HG03571 (cell line): ENCODE measurements at regions not wholly inside any gene's neighbourhood (a gene's known extent, or its start where the extent isn't known, plus 50 kb on each side); places are given as distances from the start of the nearest gene placed in this dataset.
"Not testable (repeated sequence)": the region's sequence is repeated elsewhere in the genome, so short reads cannot be mapped to it uniquely, and the experiment has no call there.

Experiments
- ATAC-seq: cut with Tn5 transposase; IDR thresholded peaks from one replicate; pipeline ENCODE4 v1.9.1; 2021; ENCODE audit not compliant: unreplicated experiment

DNA sequence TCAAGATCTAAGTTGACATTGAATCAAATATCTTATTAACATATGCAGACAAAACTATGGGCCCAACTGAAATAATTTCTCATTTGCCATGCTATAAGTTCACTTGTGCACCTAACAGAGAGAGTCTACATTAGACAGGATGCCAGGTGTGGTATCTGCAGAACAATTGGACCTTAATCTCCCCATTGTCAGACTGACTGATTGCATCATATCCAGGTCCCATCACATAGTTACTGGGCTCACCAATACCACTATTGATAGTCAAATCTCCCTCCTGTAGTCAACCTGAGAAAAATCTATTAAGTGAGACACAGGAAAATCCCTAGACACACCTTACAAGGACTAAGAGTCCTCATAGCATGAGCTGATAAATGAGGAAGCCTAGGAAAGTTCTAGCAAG lies 156.0 kb upstream of the FRG1 start:
- no peak for ATAC-seq

DNA sequence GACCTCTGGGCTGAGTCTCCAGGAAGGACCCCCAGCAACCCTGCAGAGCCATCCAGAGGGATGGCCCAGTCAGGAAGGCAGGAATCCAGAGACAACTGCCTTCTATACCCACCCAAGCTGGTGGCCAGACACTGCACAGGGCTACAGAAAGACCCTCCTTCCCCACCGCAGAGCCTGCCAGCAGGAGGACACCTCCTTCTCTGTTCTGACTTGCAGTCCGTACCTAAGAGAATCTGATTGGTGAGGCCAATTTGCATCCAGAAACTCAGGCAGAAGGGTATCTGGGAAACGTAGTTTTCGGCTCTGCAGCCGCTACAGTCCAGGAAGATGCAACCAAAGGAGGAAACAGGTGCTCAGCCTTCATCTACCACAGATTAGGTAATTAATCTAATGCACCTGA lies 155.4 kb upstream of the FRG1 start:
- no peak for ATAC-seq

DNA sequence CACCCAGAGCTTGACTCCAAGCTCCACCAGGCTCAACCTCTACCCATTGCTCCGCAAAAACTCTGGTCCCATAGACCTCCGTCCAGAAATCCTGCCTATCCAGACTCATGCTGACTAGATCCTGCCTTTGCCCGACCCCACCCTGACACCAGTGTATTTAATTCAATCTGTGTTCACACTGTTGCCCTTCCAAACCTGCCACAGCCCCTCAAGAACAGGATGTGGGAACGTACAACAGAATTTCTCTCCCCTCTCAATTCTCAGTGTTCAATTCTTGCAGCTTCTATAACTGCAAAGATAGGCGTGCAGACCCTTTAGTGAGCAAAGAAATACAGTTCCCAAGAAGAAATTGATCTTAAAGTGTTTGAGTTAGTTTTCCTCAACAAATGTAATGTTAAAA lies 154.2 kb upstream of the FRG1 start:
- ATAC-seq = no peak

DNA sequence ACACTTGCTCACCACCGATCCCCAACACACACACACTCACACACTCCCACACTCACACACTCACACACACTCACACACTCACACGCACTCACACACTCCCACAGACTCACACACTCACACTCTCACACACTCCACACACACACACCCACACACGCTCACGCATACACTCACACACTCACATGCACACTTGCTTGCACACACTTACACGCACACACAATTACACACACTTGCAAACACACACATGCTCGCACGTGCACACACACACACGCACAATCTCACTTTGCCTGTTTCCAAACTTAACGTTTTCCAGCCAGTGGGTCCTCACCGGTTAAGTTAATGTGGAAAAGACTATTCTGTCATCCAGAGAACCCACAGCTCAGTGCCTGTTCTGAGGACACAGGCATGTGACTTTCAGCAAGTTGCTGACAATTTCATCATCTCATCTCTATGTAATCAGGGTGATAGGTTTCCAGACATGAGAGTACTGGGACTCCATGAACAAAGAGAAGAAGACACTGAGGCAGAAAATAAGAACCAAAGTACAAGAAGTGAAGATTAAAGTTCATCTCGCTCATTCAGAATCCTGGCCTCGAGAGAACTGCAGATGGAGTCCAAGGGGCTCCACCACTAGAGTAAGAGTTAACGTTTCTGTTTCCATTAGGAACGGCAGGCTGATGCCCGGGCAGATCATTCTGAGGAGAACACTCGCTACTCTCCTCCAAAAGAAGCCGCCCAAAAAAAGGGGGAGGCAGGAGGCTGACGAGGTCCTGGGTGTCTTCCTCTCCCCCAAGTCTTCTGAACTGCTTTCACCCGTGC lies 153.2 kb upstream of the FRG1 start:
- ATAC-seq = no peak

DNA sequence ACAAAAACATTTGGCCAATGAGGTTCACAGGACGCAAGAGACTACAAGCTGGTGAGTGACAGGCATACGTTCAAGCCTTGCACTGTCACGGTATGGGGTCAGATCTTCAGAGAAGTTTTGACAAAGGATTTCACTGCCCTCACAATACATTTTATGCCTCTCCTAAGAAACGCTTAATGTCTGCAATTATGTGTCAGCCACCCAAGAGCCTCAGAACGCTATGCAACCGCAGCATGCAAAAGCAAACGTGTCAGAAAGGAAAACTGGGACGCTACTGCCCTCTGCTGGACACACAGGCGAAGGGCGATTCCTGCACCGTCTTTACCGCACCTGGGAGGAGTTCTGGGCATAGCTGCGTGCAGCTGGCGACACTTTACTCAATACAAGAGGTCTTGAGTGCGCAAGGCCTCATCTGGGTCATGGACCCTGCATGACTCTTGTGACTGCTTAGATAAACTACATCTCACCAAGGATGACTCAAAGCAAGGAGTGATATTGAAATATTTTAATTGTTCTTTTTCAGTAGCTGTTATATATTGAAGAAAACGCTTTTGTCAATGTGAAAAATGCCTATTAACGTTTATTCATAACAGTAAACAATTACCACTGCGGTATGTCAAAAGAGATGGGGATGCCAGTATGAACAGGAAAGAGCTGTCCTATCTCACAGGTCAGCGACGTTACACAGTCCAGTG lies 147.6 kb upstream of the FRG1 start:
- peak; percentile 85 for ATAC-seq

DNA sequence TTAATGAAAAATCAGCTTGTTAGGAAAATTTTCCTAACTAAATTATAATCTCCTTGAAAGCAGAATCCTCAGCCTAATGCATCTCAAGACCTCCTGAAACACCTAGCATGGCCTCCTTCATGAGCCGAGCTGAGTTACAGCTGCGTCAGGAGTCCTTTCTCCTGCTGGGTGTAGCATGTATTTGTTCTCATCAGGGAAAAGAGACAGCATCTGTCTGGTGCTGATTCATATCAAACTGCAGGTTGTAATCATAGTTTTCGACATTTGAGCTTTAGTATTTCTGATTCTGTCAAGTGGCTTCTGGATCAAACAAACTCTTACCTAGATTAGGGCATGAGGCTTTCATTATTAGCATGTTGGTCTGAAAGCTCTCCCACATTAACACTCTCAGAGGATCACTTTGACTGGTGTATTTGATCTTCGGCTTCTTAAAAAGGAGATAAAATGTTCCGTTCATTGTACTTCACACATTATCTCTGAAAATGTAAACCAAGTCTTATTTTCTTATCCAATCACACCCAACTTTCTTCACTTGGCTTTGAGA lies 140.1 kb upstream of the FRG1 start:
- ATAC-seq = no peak

DNA sequence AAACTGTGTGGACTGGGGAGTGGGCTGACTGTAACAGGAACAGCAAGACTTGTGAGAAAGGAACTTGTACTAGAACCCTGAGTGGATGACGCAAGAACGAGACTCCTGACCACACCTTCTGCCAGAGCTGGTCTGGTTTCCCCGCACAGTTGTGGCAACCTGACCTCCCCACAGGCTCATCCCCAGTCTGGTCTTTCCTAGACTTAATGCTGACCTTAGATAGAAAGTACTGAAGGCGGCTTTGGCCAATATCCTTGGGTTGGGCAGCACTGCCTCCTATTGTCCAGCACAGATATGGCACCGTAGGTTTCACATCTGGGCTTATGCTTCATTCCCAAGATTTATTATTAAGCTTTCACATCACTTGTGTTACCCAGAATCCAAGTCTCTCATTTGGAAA lies 137.8 kb upstream of the FRG1 start:
- ATAC-seq = no peak

DNA sequence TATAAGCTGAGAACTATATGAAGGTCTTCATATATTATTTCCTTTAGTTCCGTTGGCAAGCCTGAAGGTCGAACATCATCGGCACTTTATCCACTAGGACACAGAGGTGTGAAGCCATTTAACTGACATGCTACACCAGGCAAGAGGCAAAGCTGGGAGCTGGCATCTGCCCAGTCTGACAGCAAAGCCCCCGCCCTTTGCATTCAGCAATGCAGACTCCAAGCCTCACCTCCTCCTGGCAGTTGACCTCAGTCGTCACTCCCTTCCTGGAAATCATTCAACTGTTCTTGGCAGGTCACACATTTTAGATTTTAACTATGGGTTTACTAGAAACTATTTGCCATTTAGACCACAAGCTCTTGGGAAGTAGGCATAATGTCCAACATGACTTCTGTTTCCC lies 135.8 kb upstream of the FRG1 start:
- ATAC-seq = no peak

DNA sequence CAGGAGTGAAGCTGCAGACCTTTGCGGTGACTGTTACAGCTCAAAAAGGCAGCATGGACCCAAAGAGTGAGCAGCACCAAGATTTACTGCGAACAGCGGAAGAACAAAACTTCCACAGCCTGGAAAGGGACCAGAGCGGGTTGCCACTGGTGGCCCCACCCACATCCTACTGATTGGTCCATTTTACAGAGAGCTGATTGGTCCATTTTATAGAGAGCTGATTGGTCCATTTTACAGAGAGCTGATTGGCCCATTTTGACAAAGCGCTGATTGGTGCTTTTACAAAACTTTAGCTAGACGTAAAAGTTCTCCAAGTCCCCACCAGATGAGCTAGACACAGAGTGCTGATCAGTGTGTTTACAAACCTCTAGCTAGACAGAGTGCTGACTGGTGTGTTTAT lies 134.2 kb upstream of the FRG1 start:
- no peak for ATAC-seq

DNA sequence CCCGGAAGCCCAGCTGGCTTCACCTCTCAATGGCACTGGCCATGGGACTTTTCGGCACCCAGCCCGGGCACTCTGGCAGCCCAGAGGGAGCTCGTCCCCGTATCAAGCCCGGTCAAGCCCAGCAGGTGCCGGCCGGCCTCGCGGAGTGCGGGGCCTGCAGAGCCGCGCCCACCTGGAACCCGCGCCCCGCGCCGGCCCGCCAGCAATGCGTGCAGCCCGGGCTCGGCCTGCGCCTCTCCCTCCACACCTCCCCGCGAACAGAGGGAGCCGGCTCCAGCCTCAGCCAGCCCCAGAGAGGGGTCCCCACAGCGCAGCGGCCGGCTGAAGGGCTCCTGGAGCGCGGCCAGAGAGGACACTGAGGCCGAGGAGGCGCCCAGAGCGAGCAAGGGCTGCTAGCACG lies 133.6 kb upstream of the FRG1 start:
- ATAC-seq = no peak

DNA sequence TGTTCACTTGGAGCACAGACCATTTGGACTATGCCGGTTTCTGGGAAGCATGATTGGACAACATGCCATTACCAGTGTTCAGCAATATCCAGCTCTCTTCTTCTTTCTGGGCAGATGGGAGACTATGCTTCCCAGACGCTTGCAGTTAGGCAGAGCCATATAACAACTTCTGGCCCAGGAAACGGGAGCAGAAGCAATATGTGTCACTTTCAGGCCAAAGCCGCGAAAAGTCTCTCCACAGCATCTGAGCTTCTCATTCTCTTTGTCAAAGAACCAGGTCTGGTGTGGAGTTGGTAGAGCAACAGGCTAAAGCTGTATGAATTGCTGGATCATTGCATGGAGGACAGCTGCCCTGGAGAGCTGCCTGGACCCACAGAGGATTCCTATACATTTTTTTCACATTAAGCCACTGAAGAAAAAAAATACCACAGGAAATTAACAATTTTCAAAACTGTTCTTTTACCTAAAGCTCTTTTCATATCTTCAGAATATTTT lies 131.4 kb upstream of the FRG1 start:
- ATAC-seq = no peak

DNA sequence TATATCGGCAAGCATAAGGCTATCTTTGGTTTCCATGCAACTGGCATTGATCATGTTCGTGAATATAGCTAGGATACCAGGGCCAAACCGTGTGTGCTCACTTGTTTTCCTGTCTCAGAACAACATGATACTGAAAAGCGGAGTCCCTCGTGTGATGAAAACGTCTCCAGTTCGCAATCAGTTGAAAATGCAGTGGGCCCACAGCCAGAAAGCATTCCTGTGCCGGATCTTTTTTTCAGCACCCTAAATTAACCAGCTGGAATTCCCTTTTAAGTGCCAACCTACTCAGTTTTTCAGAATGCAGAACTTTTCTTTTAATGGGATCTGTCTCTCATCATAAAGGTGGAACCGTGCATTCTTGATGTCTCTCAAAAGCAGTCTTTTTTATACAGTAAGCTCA lies 130.8 kb upstream of the FRG1 start:
- ATAC-seq = no peak

DNA sequence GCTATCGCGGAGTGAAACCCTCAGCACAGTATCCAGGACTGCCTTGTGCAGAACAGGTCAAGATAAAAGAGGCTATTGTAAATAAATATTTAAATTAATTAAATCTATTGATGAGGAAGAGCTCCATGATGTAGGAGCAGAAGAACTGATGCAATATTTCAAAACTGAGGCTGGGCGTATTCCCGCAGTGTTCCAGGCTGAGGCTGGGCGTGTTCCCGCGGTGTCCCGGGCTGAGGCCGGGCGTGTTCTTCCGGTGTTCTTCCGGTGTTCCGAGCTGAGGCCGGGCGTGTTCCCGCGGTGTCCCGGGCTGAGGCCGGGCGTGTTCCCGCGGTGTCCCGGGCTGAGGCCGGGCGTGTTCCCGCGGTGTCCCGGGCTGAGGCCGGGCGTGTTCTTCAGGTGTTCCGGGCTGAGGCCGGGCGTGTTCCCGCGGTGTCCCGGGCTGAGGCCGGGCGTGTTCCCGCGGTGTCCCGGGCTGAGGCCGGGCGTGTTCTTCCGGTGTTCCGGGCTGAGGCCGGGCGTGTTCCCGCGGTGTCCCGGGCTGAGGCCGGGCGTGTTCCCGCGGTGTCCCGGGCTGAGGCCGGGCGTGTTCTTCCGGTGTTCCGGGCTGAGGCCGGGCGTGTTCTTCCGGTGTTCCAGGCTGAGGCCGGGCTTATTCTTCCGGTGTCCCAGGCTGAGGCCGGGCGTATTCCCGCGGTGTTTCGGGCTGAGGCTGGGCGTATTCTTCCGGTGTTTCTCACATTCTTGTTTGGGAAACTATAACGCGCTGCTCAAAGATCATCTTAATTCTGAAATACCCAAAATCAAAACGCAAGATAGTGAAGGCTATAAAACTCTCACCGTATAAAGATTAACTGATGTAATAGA lies 130.1 kb upstream of the FRG1 start:
- ATAC-seq = not testable (repeated sequence)

DNA sequence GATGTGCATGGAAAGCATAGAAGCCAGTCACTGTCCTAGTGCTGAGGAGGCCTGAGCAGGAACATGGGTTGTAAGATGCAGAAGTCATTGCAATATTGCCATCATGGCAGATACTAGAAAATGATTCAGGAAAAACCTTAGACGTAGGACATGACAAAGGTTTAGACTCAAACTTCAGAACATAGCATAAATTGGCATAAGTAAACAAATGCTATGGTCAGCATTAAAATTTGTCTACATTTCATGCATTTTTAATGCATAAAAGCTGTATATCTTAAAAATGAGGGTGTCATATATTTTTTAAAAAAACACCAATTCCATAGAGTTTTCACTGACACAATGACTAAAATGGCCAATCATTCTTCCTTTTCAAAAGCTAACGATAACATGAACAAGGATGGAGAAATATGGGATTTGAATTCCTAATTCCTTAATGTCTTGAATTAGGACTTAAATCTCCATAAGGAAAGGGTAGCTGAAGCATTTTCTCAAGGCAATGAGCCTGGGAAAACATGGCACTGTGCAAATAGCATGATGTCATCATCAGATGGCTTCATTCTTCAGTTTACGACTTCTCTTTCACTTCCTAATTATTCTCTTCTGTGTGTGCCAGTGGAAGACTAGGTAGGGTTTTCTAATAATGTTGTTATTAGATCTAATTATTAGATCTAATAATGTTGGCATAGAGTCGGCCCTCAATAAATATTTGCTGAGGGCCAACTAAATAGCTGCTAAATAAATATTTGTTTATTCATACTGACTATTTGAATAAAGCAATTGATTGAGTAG lies 125.1 kb upstream of the FRG1 start:
- no peak for ATAC-seq

DNA sequence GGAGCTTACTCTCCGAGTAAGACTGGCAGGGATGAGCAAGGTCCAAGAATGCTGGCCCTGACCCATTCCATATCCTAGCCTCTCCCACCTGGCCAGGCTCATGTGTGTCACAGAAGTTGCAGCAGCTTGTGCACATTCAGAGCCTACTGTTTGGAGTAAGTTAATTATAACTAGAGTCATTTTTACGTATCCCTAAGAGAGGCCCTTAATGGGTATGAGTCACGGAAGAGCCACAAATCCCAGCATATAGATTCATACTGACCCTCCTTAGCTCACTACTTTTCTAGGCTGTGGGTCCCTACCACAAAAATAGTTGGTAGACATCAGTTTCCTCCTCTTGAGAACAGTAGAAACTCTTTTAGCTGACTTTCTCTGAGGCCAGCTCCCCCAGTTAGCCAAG lies 118.3 kb upstream of the FRG1 start:
- no peak for ATAC-seq

DNA sequence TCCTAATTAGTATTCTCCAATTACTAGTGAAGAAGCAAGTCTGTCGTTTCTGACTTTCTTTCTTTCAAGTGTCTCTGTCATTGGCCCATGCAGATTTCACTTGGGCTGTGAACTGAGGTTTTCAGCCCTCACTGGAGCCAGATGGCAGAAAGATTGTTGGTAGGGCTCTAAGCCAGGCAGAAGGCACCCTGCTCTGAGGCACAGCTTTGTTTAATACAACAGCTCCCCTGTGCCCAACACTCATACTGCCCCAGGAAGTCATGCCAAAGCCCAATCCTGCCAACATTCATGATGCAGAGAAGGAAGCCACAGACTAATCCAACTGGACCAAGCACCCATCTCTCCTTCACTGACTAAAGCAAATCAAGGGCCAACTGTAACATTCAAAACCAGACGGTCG lies 117.1 kb upstream of the FRG1 start:
- no peak for ATAC-seq

DNA sequence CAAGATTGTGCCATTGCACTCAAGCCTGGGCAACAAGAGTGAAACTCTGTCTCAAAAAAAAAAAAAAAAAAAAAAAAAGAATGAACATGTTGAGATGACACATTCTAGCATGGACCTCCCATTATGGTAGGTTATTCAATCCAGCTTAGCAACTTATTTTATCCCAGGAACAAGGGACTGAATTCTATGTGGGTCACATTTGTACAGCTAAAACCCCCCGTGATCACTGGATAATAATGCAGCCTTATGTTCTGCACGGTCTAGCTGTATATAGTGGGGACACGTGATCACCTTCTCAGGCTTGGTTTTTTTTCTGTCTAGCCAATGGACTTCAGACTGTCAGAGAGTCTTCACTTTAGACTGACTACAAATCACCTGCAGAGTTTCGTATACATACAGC lies 115.2 kb upstream of the FRG1 start:
- ATAC-seq = no peak

DNA sequence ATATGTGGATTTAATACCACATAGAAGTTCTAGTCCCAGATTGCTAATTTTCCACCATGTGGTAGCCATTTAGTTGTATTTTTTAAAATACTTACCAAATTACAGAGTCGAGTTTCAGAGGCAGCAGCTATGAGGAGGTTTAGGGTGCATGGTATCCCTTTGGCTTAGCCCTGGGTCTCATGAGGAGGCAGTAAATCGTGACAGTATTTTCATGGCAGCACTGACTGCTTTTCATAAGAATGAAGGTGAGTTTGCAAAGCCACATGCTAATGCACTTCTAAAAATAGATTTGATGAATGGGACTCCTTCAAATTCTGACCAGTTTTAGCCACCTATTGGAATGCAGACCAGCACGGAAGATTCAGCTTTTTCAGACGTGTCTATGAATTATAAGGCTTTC lies 114.0 kb upstream of the FRG1 start:
- no peak for ATAC-seq

DNA sequence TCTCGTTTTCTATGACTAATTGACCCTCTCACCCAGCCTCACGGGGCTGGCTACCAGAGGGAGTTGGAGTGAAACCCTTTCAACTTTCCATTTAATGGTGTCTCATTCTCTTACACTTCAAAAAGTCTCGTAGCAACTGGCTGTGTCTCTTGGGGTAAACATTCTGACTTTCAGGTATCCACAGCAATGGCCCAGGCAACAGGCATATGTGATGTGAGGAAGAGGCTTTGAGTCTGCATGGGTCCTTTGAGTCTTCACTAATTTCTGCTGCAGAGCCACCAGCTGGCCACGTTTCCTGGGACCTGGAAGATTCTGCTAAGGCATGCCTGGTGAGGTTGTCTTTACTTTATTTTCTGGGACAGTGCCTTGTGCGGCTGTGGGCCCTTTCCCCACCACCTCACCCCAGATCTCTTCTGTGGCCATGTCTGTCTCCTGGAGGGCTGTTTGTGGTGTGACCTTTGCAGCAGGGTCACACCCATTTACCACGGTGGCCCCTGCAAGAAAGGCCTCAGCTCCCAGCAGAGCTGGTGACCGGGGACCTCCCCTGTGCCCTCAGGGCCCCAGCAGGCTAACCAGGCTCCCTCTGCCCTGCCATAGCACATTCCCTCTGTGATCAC lies 112.5 kb upstream of the FRG1 start:
- no peak for ATAC-seq

DNA sequence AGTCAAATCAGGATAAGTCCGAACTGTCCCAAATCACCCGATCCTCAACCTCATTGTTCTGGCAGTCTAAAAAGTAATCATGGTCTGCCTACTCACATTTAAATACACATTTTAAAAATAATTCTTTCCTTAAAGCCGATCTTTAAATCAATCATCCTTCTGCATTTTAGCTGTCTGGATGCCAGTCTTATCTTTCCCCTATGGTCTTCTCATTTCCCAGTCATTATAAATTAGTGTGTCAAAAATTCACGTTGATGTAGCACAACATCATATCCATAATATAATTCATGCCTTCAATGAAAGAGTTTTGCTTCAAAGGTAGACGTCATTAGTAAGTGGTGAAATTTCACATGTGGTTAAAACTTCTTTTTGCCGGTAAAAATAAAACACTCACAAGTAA lies 108.1 kb upstream of the FRG1 start:
- no peak for ATAC-seq
